Osteoblast (primary cell): ENCODE measurements at regions not wholly inside any gene's neighbourhood (a gene's known extent, or its start where the extent isn't known, plus 50 kb on each side); places are given as distances from the start of the nearest gene placed in this dataset.
"Not testable (repeated sequence)": the region's sequence is repeated elsewhere in the genome, so short reads cannot be mapped to it uniquely, and the experiment has no call there.

Source experiments
- DNase-seq: peaks from one replicate; pipeline ENCODE4 v3.0.0; 2011; ENCODE audit warnings: low spot score, mixed read lengths; ENCODE audit not compliant: insufficient read length; ENCODE audit errors: missing footprints
- H2AFZ ChIP-seq: 2 replicates; pipeline ENCODE4 v1.6.0; 2011; ENCODE audit warnings: mild to moderate bottlenecking, low read length
- H3K27ac ChIP-seq: 2 replicates; pipeline ENCODE4 v1.5.1; 2011; ENCODE audit warnings: mild to moderate bottlenecking, low read depth, low read length, moderate library complexity
- H3K27me3 ChIP-seq: 2 replicates; pipeline ENCODE4 v1.6.0; 2012; ENCODE audit warnings: mild to moderate bottlenecking, control low read depth, inconsistent platforms, low read length, moderate library complexity; ENCODE audit not compliant: insufficient read depth
- H3K36me3 ChIP-seq: 2 replicates; pipeline ENCODE4 v1.5.1; 2011; ENCODE audit warnings: mild to moderate bottlenecking, low read length, control low read depth, moderate library complexity; ENCODE audit not compliant: insufficient read depth
- H3K4me1 ChIP-seq: 2 replicates; pipeline ENCODE4 v1.5.1; 2011; ENCODE audit warnings: mild to moderate bottlenecking, low read length, control low read depth, moderate library complexity; ENCODE audit not compliant: insufficient read depth
- H3K4me2 ChIP-seq: 2 replicates; pipeline ENCODE4 v1.6.0; 2011; ENCODE audit warnings: mild to moderate bottlenecking, low read length; ENCODE audit not compliant: insufficient read depth
- H3K4me3 ChIP-seq: fragments of 200-600 bp; sonication (generic); 3 replicates; pipeline ENCODE4 v1.5.1; 2012; ENCODE audit warnings: mild to moderate bottlenecking, low read length, inconsistent platforms; ENCODE audit not compliant: insufficient read depth
- H3K79me2 ChIP-seq: 2 replicates; pipeline ENCODE4 v1.6.0; 2012; ENCODE audit warnings: mild to moderate bottlenecking, low read length, control low read depth, inconsistent platforms; ENCODE audit not compliant: insufficient read depth
- H3K9me3 ChIP-seq: 2 replicates; pipeline ENCODE4 v1.5.1; 2011; ENCODE audit warnings: low read depth, low read length, control low read depth
- H4K20me1 ChIP-seq: 2 replicates; pipeline ENCODE4 v1.6.0; 2012; ENCODE audit warnings: mild to moderate bottlenecking, low read length, control low read depth; ENCODE audit not compliant: insufficient read depth
- TF ChIP-seq, protein P1 (sequence below): IDR thresholded peaks from 2 replicates; pipeline ENCODE4 v1.5.1; 2011; ENCODE audit warnings: mild to moderate bottlenecking, low read depth, low read length, moderate library complexity; ENCODE audit errors: extremely low read depth

DNA sequence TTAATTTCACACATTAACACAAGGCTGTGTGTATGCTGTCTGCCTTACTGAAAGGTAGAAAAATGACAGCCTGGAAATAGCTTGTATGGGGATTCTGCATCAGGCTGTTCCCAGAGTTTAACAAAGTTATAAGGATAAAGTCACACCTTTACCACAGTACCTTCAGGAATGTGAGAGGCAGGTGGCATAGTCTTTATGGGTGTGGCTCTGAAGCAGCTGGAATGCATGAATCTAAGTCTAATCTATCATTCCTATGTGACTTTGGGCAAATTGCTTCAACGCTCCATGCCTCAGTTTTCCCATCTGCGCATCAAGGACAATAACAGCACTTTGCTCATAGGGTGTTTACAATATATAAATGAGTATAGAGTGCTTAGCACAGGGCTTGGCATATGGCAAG lies 84.2 kb upstream of the EGFL6 start:
- Histone ChIP-seq H3K27ac (no peak overlapping the region), H2AFZ (no peak overlapping the region), H3K4me2 (no peak overlapping the region), H3K4me3 (no peak overlapping the region), H3K36me3 (no peaks in the 10 kb centered on the region), H3K27me3 (no peaks in the 10 kb centered on the region), H3K4me1 (peaks cover 34% of the 10 kb centered on the region), H3K9me3 (no peaks in the 10 kb centered on the region), H3K79me2 (no peaks in the 10 kb centered on the region), H4K20me1 (no peaks in the 10 kb centered on the region)
- DNase-seq: no peak
- TF ChIP-seq, protein P1, sequence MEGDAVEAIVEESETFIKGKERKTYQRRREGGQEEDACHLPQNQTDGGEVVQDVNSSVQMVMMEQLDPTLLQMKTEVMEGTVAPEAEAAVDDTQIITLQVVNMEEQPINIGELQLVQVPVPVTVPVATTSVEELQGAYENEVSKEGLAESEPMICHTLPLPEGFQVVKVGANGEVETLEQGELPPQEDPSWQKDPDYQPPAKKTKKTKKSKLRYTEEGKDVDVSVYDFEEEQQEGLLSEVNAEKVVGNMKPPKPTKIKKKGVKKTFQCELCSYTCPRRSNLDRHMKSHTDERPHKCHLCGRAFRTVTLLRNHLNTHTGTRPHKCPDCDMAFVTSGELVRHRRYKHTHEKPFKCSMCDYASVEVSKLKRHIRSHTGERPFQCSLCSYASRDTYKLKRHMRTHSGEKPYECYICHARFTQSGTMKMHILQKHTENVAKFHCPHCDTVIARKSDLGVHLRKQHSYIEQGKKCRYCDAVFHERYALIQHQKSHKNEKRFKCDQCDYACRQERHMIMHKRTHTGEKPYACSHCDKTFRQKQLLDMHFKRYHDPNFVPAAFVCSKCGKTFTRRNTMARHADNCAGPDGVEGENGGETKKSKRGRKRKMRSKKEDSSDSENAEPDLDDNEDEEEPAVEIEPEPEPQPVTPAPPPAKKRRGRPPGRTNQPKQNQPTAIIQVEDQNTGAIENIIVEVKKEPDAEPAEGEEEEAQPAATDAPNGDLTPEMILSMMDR: no peak

DNA sequence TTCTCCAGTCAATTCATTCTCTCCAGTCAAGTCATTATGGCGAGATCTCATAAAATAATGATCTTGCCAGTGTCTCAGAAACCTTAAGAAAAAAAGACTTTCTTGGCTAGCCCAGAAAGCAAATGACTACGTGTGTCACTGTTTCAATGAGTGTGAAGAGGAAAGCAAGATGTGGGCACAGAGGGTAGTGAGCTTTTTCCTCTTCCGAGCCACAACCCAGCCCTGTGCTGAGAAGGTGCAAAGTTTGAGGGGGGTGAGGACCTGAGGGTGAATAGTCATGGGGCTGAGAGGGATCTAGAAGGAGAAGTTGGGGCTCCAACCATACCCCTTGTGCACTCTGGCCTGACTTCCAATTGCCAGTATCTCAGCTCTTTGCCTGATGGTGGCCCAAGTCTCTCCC lies 85.6 kb upstream of the EGFL6 start:
- Histone ChIP-seq H3K4me3 (no peak overlapping the region), H3K79me2 (no peaks in the 10 kb centered on the region)

DNA sequence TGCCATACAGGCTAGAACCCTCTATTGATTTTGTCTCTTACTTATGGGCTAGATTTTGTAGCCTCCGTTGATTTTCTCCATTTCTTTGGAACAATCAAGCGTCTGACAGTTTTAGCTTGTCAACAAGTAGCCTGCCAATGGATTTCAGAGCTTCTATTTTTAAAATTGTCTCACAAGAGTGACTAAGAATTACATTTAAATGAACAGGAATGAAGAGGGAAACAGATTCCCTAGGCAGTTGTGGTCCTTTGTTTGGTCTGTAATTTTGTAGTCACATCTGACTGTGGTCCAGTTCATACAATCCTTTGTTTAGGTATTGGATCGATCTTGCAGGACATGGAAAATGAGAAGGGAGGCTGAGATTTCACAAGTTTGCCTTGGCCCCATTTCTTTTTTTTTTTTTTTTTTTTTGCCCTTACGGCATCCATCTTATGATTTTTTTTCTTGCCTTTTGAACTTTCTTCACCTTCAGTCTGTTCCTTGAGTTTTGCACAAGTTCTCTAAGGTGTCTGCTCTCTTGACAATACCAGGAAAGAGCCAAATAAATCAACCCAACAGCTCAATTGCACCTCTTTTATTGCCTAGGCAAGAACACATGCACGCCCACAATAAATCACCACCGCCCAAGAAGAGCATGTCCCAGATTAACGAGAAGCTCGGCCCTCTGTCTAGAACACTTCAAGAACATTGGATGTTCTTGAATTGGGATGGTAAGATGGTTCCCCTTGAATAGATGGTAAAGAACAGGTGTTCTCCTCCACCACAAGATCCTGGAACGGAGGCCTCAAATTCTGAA lies 86.5 kb upstream of the EGFL6 start:
- DNase-seq: no peak
- TF ChIP-seq, protein P1: no peak
- Histone ChIP-seq H3K27ac (peak overlapping the region; percentile 37), H4K20me1 (no peaks in the 10 kb centered on the region), H3K4me2 (no peak overlapping the region), H3K79me2 (no peaks in the 10 kb centered on the region), H3K4me3 (no peak overlapping the region), H3K4me1 (peaks cover 19% of the 10 kb centered on the region), H3K9me3 (no peaks in the 10 kb centered on the region), H2AFZ (peak overlapping the region; percentile 9), H3K36me3 (no peaks in the 10 kb centered on the region), H3K27me3 (peaks cover 3% of the 10 kb centered on the region)

More for the DNA sequence above, 85.6 kb upstream of the EGFL6 start:
- DNase-seq: no peak
- no peak overlapping the region for H3K4me2 ChIP-seq
- H3K4me1 ChIP-seq: peaks cover 26% of the 10 kb centered on the region
- TF ChIP-seq, protein P1: no peak
- H3K27ac ChIP-seq: no peak overlapping the region
- H3K9me3 ChIP-seq: no peaks in the 10 kb centered on the region
- H3K36me3 ChIP-seq: no peaks in the 10 kb centered on the region
- no peaks in the 10 kb centered on the region for H4K20me1 ChIP-seq
- H3K27me3 ChIP-seq: no peaks in the 10 kb centered on the region
- no peak overlapping the region for H2AFZ ChIP-seq

DNA sequence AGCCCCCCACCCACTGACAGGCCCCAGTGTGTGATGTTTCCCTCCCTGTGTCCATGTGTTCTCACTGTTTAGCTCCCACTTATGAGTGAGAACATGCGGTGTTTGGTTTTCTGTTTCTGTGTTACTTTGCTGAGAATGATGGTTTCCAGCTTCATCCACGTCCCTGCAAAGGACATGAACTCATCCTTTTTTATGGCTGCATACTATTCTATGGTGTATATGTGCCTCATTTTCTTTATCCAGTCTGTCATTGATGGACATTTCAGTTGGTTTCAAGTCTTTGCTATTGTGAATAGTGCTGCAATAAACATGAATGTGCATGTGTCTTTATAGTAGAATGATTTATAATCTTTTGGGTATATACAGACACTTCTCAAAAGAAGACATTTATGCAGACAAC lies 88.6 kb upstream of the EGFL6 start:
- H3K27me3 ChIP-seq, H3K79me2 ChIP-seq, DNase-seq, H3K9me3 ChIP-seq, H3K4me1 ChIP-seq, H3K4me3 ChIP-seq, H3K36me3 ChIP-seq, H3K4me2 ChIP-seq, H4K20me1 ChIP-seq, H2AFZ ChIP-seq, H3K27ac ChIP-seq: not testable (repeated sequence)
